ENCODE measurements at regions not wholly inside any gene's neighbourhood (a gene's known extent, or its start where the extent isn't known, plus 50 kb on each side); places are given as distances from the start of the nearest gene placed in this dataset.

GRCh38 chr18:78859686-78860085 lies 119.9 kb upstream of the SALL3 start:
- no peak for TF ChIP-seq EZH2 (IDR thresholded peaks at IDR 0.05; ENCODE audit: low read length)
- TF ChIP-seq CTCF (optimal IDR thresholded peaks at IDR 0.05 in 1 of 3, IDR thresholded peaks at IDR 0.05 in 1 of 3, conservative IDR thresholded peaks at IDR 0.05 in 1 of 3; ENCODE audit: extremely low read depth in 1 of 3, insufficient read depth in 2 of 3, low read length in 3 of 3): no peak

Measured in keratinocyte (primary cell).